ENCODE measurements at regions not wholly inside any gene's neighbourhood (a gene's known extent, or its start where the extent isn't known, plus 50 kb on each side); places are given as distances from the start of the nearest gene placed in this dataset.

- TF ChIP-seq CTCF (IDR thresholded peaks at IDR 0.05) = no peak
- TF ChIP-seq POLR2A (IDR thresholded peaks at IDR 0.05) = no peak
- TF ChIP-seq POLR2AphosphoS5 (IDR thresholded peaks at IDR 0.05) = no peak
Measured at GRCh38 chr7:17186745-17187530, 111.5 kb upstream of the AHR start.

Measured in breast epithelium (tissue), 3 donors.